Lower lobe of right lung (tissue), 2 donors: ENCODE measurements at regions not wholly inside any gene's neighbourhood (a gene's known extent, or its start where the extent isn't known, plus 50 kb on each side); places are given as distances from the start of the nearest gene placed in this dataset.

Experiments used
- ATAC-seq, 2 donors: fragments of 200-7000 bp; cut with Tn5 transposase; one replicate each; pipeline ENCODE4 v1.9.1; 2020 to 2022; ENCODE audit warnings: mild to moderate bottlenecking in 2 of 2, moderate library complexity in 2 of 2
- DNase-seq: peaks from one replicate; pipeline ENCODE4 v3.0.0-alpha.2; 2020
- H3K27ac ChIP-seq: fragments of 200-600 bp; one replicate; pipeline ENCODE4 v1.8.0; 2022
- H3K27me3 ChIP-seq: fragments of 200-600 bp; one replicate; pipeline ENCODE4 v1.8.0; 2022; ENCODE audit warnings: low read depth
- H3K36me3 ChIP-seq: fragments of 200-600 bp; one replicate; pipeline ENCODE4 v1.8.0; 2022; ENCODE audit warnings: mild to moderate bottlenecking
- H3K4me1 ChIP-seq: fragments of 200-600 bp; one replicate; pipeline ENCODE4 v1.8.0; 2022
- H3K4me3 ChIP-seq: fragments of 200-600 bp; one replicate; pipeline ENCODE4 v1.8.0; 2022; ENCODE audit warnings: mild to moderate bottlenecking
- H3K9me3 ChIP-seq: fragments of 200-600 bp; one replicate; pipeline ENCODE4 v1.8.0; 2022
- CTCF ChIP-seq: fragments of 200-600 bp; IDR thresholded peaks from one replicate; pipeline ENCODE4 v1.8.0; 2022; ENCODE audit warnings: antibody characterized with exemption, mild to moderate bottlenecking
- intact Hi-C: fragments of 100-400 bp; cut with DNase I; formaldehyde crosslinking; loops from one replicate; pipeline ENCODE4 v1.11.0; 2022
- donor health status: DM: no; HTN: yes; CAD: no; lungs with severe emphysema.

- no peaks in the 10 kb centered on the region for H3K9me3 ChIP-seq
- no peaks in the 10 kb centered on the region for H3K36me3 ChIP-seq
- H3K27ac ChIP-seq, result no peak overlapping the region
- ATAC-seq (no peak), DNase-seq (no peak)
- no peak overlapping the region for H3K4me3 ChIP-seq
- no peaks in the 10 kb centered on the region for H3K4me1 ChIP-seq
- H3K27me3 ChIP-seq, result peaks cover 4% of the 10 kb centered on the region
- no peak for TF ChIP-seq CTCF
- intact Hi-C loops, result no loop called here
These were observed 215.5 kb downstream of the AACS start for GRCh38 chr12:125280482-125281377.

- no peak overlapping the region for H3K4me3 ChIP-seq
- intact Hi-C loops, result no loop called here
- no peaks in the 10 kb centered on the region for H3K36me3 ChIP-seq
- no peak for TF ChIP-seq CTCF
- DNase-seq (no peak), ATAC-seq (no peak)
- H3K27ac ChIP-seq, result no peak overlapping the region
- H3K27me3 ChIP-seq, result peaks cover 4% of the 10 kb centered on the region
- no peaks in the 10 kb centered on the region for H3K4me1 ChIP-seq
- H3K9me3 ChIP-seq, result no peaks in the 10 kb centered on the region
These were observed 217.7 kb downstream of the AACS start for GRCh38 chr12:125282921-125283320.

- H3K36me3 ChIP-seq, result no peaks in the 10 kb centered on the region
These were observed 218.3 kb downstream of the AACS start for GRCh38 chr12:125283521-125283920.

GRCh38 chr12:125284087-125284486 is 218.9 kb downstream of the AACS start:
- no peak for TF ChIP-seq CTCF

More at GRCh38 chr12:125283521-125283920, 218.3 kb downstream of the AACS start:
- no peak overlapping the region for H3K27ac ChIP-seq
- DNase-seq (no peak), ATAC-seq (no peak)
- no peaks in the 10 kb centered on the region for H3K9me3 ChIP-seq
- no peak overlapping the region for H3K4me3 ChIP-seq
- no peak for TF ChIP-seq CTCF
- peaks cover 4% of the 10 kb centered on the region for H3K27me3 ChIP-seq
- no peaks in the 10 kb centered on the region for H3K4me1 ChIP-seq
- intact Hi-C loops, result no loop called here

GRCh38 chr12:125284945-125285685 is 219.9 kb downstream of the AACS start:
- no peak for TF ChIP-seq CTCF
- H3K27me3 ChIP-seq, result peaks cover 4% of the 10 kb centered on the region
- no peak for ATAC-seq
- no peak for DNase-seq
- no peak overlapping the region for H3K27ac ChIP-seq
- no peaks in the 10 kb centered on the region for H3K4me1 ChIP-seq
- intact Hi-C loops, result no loop called here
- no peaks in the 10 kb centered on the region for H3K36me3 ChIP-seq
- no peaks in the 10 kb centered on the region for H3K9me3 ChIP-seq
- H3K4me3 ChIP-seq, result no peak overlapping the region

More at GRCh38 chr12:125284087-125284486, 218.9 kb downstream of the AACS start:
- no peaks in the 10 kb centered on the region for H3K4me1 ChIP-seq
- intact Hi-C loops, result no loop called here
- H3K27ac ChIP-seq, result no peak overlapping the region
- no peaks in the 10 kb centered on the region for H3K36me3 ChIP-seq
- H3K4me3 ChIP-seq, result no peak overlapping the region
- DNase-seq (no peak), ATAC-seq (no peak)
- H3K27me3 ChIP-seq, result peaks cover 4% of the 10 kb centered on the region
- no peaks in the 10 kb centered on the region for H3K9me3 ChIP-seq
